HG03108 (cell line): ENCODE measurements at regions not wholly inside any gene's neighbourhood (a gene's known extent, or its start where the extent isn't known, plus 50 kb on each side); places are given as distances from the start of the nearest gene placed in this dataset.

ENCODE experiments used
- ATAC-seq: cut with Tn5 transposase; IDR thresholded peaks from one replicate; pipeline ENCODE4 v1.9.1; 2021; ENCODE audit warnings: moderate library complexity; ENCODE audit not compliant: unreplicated experiment

DNA sequence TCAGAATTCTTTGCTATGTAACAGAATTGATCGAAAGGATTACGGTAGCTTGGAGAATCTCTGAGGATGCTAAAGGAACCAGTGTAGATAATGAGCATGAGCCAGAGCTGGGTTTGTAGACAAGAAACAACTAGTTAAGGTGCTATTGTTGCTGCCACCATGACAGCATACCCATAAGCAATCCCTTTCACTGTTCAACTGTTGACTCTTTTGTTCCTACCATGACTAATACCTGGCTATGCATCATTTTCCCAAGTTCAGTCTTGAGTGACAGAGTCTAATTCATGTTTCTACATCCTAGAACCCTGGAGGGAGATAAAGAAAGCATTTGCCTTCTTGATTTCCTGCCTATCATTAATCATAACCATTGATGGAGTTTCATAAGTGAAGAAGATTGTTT, 600.3 kb downstream of the OTOL1 start:
- ATAC-seq: no peak

DNA sequence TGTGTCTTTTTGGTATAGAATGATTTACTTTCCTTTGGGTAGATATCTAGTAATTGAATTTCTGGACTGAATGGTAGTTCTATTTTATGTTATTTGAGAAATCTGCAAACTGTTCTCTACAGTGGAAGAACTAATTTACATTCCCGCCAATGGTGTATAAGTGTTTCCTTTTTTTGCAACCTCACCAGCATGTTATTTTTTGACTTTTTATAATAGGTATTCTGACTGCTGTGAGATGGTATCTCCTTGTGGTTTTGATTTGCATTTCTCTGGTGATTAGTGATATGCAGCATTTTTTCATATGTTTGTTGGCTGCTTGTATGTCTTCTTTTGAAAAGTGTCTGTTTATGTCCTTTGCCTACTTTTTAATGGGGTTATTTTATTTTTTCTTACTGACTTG, 607.2 kb downstream of the OTOL1 start:
- no peak for ATAC-seq

DNA sequence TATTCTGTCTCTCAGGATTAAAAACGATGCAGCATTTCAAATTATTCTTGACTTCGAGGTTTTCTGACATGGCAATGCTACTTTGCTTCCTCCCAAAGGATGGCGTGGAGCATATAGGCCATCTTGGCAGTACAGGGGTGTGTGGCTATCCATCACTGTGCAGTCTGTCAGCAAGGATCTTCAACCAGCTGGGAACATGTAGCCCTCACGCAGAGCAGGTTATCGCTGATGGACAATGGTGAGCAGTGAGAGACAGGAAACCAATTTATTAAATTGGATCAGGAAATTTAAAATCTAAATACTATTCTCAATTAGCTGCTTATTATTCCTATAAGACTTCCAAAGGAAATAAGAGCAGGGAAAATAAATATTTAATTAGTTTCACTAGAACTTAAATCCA, 615.3 kb downstream of the OTOL1 start:
- ATAC-seq: no peak

DNA sequence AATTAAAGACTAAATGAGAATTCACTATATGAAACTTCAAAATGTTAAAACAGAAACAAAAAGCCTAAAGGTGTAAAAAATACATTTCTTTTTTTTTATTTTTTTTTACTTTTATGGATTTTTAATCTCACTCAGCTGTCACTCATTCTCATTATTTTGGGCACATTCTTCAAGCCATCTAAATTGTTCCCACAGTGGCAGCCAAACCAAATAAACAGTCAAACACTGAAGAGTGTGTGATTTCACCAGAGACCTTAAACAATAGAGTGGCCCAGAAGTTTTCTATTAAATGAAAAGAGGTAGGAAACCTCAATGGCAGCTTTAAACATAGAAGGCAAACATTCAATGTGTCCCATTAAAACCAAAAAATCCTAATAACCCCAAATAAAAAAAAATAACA, 616.1 kb downstream of the OTOL1 start:
- no peak for ATAC-seq

DNA sequence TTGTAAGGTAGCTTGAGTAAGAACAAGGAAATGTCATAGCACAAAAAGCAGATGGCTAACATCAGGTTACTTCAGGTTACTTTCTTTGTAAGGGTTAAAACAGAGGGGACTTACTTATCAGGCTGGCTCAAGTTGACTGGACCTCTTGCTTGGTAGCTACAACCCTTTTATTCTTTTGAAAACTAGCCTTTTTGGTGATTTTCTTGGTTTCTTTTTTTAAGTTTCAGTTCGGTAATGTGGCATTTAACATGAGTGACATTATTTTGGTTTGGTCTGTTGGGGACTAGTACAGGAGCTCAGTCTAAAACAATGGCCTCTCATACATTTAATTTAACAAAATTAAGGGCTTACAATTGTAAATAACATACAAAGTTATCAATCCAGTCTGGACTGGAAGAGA, 621.4 kb downstream of the OTOL1 start:
- no peak for ATAC-seq

DNA sequence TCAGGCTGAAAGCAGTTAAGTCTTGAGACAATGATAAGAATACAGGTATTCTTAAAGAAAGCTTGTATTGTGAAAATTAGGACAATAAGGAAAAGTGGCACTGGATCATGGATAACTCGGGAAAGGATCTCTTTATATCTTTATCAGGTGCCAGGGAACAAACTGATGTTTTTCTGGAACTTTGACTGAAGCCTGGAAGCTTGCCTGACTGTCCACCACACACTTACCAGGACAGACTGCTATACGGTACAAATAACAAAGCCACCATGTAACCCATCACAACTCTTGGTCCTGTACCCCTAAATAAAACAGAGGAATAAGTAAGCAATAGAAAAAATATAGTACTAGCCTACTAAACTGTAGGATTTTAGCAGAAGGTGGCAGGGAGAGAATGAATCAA, 623.0 kb downstream of the OTOL1 start:
- ATAC-seq: no peak

DNA sequence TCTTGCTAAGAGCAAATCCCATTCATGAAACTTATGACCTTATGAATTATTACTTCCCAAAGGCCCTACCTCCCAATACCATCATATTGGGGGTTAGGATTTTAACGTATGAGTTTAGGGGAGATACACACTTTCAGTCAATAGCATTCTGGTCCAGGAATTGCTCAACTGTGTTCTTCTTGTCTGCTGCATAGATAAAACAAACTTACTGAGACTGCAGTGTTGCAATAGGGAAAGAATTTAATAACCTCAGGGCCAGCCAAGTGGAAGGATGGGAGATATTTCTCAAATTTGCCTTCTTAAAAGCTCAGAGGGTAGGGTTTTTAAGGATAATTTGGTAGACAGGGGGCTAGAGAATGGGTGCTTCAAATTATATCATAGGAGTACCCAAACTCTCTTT, 625.8 kb downstream of the OTOL1 start:
- no peak for ATAC-seq

DNA sequence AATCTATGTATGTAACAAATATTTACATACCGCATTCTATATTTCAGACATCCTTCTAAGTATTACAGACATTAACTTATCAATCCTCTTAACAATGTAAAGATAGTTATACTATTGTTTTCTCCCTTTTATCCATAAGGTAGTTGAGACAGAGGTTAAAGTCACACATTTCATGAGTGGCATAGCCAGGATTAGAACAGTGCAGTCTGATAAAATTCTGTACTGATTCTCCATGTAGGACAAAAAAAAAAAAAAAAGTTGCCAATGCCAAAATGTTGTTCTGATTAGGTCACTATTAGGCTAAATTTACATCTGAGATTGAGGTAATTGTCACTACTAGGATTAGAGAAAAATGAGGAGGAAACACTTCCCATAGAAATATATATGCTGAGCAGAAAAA, 629.2 kb downstream of the OTOL1 start:
- no peak for ATAC-seq

DNA sequence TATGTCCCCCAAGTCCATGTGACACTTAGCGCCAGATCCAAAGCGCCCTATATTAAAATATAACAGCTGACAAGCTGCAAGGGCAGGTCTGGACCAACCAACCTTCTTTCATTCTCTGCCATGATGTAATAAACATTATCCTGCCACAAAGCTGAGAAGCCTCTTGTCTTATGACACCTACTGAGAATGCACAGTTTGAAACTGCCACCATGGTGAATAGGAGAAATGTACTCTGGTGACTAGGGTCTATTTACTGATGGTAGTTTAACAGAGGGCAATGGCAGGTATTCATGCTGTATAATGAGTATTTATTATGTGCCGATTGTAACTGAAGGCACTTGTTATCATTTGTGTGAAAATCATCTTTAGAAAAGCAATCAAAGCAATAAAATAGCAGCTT, 634.0 kb downstream of the OTOL1 start:
- ATAC-seq: no peak

DNA sequence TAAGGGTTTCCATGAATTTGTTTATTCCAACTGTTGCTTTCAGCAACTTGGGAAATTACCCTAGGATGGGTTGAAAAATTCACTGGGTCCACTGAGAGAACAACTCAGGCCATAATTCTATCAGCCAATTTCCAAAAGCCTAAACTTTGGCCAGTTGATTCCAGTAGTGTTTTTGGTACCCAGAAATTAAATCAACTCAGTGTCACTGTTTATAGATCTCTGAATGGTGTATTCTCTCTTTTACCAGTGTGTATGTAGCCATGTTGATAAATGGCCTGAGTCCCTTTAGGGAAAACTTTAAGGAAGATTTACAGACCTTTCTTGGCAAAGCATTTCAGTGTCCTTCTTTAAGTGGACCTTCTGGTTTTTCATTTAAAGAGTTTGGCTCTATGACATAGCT, 636.4 kb downstream of the OTOL1 start:
- ATAC-seq: no peak

DNA sequence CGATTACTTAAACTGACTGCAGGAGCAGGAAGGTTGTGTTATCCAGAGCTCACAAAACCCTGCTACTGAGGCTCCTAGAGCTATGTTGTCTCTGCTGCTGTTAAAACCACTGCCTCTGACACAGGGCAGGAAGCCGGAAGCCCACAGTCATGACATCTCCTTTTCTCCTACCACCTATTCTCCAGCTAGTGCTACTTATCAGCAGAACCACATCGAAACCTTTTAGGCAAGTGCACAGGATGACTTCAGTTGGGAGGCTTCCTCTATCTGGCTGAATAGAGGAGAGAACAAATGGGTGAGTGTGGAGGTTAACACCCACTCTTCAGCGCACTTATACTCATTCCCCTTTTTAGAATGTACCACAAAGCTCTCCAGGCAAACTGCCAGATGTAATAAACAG, 638.0 kb downstream of the OTOL1 start:
- ATAC-seq: no peak

DNA sequence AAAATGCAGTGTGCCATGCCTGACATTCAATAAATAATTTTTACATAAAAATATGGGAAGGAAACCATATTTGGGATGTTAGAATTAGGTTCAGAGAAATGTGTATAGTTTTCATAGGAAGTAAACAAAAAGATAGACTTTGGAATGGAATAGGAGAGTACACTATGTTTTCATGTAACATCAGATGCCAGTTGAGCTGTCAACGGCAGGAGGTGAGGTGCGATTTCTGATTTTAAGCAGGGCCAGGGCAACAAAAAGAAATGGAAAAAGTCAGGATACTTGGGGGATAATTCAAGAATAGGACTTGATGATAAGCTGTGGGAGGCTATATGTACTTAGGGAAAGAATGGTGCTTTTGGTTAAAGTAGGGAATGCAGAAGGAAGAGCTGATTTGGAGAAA, 639.5 kb downstream of the OTOL1 start:
- ATAC-seq: no peak

DNA sequence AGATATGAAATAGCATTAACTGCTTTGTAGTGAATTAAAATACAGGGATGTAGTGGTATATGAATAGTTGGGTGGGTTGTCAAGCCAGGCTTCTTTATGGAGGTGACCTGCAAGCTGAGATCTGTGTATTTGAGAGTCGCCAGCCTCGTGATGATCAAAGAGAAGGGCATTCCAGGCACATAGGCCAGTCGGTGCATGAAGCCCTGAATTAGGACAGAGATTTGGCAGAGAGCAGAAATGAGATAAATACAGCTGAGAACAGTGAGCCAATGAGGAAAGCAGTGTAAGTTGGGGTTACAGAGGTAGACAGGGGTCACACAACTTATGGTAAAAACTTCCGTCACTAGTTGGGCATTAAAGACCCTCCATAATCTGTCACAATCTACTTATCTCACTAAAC, 641.9 kb downstream of the OTOL1 start:
- ATAC-seq: no peak

DNA sequence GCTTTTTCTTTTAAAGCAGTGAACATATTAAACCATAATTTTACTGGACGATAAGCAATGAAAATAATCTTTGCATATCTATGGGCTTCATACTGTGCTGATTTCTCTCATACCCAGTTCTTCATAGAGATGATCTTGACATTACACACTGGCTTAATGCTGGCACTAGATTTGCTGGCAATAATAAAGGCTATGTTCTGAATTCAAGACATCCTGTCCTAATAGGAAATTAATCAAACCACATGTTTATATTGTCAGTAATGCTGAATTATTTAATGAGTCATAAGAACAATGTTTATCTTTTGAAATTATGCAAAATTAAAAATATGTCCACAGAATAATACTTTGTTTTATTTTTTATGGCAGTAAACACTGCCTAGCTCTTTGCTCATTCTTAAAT, 643.2 kb downstream of the OTOL1 start:
- ATAC-seq: no peak

DNA sequence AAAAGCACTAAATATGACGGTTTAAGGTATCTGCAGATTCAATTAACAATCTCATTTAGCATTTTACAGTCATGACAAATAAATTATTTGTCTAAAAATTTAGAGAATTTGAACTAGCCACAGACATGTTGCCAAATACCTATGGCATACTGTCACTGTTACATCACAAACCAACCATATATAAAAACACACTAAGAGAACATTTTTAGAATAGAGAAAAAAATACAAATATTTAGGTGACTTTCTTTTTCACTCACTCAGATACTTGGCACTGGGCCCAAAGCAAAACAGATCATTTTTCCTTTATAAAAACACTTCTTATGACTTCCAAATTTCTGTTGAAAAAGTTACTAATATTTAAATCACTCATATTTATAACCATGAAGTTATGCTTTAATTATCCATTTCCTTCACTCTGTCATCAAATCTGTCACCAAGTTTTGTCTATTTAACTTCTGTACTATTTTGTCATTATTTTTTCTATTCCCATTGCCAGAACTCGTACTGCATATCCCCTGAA, 644.7 kb downstream of the OTOL1 start:
- ATAC-seq: no peak

DNA sequence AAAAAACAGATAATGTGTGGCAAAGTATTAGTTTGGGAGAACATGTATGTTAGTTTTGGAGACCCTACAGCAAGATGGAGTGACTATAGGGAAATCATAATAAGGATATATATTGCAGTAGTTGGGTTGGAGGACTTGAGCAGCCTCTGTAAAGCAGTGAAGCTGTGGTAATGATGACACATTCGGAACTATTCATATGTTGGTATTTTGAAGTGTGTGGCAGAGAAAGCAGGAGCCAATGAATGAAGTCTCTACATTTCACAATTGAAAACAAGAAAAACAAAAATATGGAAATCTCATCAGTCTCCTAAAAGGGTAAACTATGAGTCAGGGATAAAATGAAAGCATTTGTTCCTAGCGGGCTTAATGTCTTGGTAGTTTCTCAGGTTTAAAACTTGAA, 645.9 kb downstream of the OTOL1 start:
- no peak for ATAC-seq

DNA sequence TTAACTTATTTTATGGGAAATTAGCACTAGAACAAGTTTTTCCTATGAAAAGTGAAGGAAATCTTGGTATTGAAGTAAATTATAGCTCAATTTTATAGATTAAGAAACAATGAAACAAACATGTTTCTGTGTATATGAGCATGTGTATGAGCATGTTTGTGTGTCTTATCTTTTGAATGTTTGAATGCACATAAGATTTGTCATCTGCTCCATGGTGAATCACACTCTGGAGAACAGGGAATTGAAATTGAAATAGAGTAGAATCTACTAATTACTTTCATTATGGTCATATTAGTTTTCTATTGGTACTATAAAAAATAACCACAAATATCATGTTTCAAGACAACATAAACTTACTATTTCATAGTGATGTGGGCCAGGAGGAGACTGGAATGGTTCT, 646.6 kb downstream of the OTOL1 start:
- ATAC-seq: no peak

DNA sequence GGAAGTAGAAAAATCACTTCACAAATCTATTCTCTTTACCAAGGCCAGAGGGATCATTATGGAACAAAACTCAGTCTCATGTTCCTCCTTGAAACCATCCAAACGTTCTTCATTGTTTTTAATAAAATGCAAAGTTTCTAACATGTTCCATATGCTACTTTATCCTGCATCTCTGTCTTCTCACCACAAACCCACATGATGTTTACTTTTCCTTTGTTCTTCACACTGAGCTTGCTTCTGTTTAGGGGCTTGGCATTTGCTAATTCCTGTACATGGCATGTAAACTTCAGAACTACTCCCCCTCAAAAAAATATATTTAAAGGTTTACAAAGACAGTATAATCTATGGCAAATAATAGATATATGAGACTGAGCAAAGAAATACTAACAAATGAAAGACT, 651.4 kb downstream of the OTOL1 start:
- ATAC-seq: no peak

DNA sequence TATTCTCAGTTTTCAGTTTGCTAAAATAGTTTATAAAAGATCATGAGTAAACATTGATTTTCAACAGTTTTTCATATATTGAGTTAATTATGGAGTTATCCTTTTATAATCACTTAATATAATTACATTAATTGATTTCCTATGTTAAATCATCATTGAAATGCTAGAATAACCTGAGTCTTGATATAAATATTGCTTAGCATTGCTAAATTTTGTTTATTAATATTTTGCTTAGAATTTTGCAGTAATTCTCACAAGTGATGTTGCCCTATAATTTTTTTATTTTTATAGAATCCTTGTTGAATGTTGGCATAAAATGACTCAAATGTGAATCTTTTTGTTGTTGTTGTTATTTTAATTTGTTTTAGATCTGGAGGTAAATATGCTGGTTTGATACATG, 654.2 kb downstream of the OTOL1 start:
- ATAC-seq: no peak

DNA sequence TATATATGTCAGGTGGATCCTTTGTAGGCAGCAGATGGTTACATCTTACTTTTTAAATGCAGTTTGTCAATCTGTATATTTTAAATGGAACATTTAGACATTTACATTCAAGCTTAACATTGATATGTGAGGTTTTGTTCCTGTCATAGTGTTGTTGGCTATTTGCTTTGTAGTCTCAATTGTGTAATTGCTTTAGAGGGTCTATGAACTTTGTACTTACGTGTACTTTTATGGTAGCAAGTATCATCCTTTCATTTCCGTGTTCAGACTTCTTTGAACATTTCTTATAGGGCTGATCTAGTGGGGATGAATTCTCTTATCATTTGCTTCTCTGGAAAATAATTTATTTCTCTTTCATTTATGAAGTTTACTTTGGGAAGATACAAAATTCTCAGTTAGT, 656.0 kb downstream of the OTOL1 start:
- ATAC-seq: no peak

DNA sequence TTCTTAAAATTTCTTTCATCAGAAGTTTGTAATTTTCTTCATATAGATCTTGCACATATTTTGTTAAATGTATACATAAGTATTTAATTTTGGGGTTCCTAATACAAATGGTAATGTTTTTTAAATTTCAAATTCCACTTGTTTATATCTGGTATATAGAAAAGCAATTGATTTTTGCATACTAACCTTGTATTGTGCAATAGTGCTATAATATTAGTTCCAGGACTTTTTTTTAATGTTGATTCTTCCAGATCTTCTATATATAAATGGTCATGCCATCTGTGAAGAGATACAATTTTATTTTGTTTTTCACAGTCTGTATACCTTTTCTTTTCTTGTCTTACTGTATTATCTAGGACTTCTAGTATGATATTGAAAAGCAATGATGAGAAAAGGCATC, 665.0 kb downstream of the OTOL1 start:
- ATAC-seq: no peak

DNA sequence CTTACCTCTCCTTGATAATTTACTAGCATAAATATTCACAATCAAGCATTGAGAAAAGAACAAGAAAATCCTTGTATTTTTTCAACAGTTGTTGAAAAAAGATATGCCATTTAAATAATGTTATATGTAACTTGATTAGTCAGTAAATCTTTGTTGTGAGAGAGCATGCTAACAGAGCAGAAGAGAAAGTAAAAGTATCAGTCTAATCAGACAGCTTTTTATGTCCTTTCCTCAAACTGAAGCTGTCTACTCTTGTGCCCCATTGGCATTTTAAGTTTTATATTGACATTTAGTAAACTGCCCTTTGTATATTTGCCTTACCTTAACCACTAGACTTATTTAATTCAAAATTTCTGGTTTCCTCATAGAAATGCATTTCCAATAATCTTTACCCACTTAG, 668.7 kb downstream of the OTOL1 start:
- no peak for ATAC-seq

DNA sequence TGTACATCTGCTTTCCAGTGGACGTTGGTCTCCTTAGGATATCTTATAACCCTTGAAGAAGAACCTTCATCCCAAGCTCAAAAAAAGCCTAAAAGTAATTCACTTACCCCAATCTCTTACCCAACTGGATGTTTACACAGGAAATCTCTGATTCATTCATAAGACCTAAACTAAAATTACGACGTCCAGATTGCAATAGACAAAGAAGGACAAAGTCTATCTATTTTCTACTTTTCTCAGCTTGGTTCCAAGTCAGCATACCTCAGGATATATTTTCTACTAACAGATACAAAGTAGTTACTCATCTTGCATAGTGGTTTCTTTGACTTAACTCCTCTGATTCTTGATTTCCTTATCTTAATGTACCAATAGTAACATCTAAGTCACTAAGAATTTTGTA, 669.9 kb downstream of the OTOL1 start:
- no peak for ATAC-seq

DNA sequence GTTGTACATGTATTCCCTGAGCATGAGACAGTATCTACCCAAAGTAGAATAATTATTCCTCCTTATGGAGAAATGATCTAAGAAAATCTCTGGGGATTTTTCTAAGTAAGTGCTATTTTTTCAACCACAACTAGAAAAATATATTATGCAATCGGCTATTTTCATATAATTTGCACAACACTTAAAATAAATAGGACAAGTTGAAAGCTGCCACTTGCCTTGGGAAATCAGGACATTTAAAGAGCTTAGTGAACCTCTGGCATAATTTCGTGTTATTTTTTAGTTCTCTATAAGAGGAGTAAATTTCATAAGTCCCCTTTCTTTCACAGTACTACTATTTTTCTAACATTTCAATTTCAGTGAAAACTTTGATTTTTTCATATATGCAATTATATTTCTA, 672.1 kb downstream of the OTOL1 start:
- no peak for ATAC-seq
